Calu3 (cell line): ENCODE measurements at regions not wholly inside any gene's neighbourhood (a gene's known extent, or its start where the extent isn't known, plus 50 kb on each side); places are given as distances from the start of the nearest gene placed in this dataset.

Experiments used
- BruUV-seq: library from RNA; stranded (reverse); fragments of 400-500 nt; replicated peaks from 2 replicates; lab custom pipeline; 2021; lab: Mats Ljungman, UMichigan
- CTCF ChIA-PET: fragments of 300-600 bp; sonication (Branson Sonifier 250); formaldehyde crosslinking; loops from one replicate; lab custom pipeline; 2022; ENCODE audit warnings: antibody characterized with exemption; lab: Charles Lee
- DNase-seq: peaks from one replicate; pipeline ENCODE4 v3.0.0; 2022
- H3K27ac Mint-ChIP-seq: one replicate; pipeline ENCODE4 v1.8.0; 2022; ENCODE audit warnings: mixed read lengths; ENCODE audit not compliant: unreplicated experiment
- H3K27me3 Mint-ChIP-seq: one replicate; pipeline ENCODE4 v1.8.0; 2022; ENCODE audit warnings: mixed read lengths; ENCODE audit not compliant: unreplicated experiment
- H3K36me3 Mint-ChIP-seq: one replicate; pipeline ENCODE4 v1.8.0; 2022; ENCODE audit warnings: mild to moderate bottlenecking, moderate library complexity, mixed read lengths; ENCODE audit not compliant: insufficient read depth, unreplicated experiment
- H3K4me1 Mint-ChIP-seq: one replicate; pipeline ENCODE4 v1.8.0; 2022; ENCODE audit warnings: mild to moderate bottlenecking, low read depth, mixed read lengths; ENCODE audit not compliant: unreplicated experiment
- H3K4me3 Mint-ChIP-seq: one replicate; pipeline ENCODE4 v1.8.0; 2022; ENCODE audit warnings: mild to moderate bottlenecking, low read depth, moderate library complexity, mixed read lengths; ENCODE audit not compliant: unreplicated experiment
- H3K9me3 Mint-ChIP-seq: one replicate; pipeline ENCODE4 v1.8.0; 2022; ENCODE audit warnings: low read depth, mixed read lengths; ENCODE audit not compliant: unreplicated experiment
- intact Hi-C: fragments of 100-400 bp; cut with micrococcal nuclease; formaldehyde crosslinking; loops from one replicate; pipeline ENCODE4 v1.10.0; 2022; ENCODE audit not compliant: unreplicated experiment
- TF ChIP-seq, protein P1 (sequence below): fragments of 200-600 bp; IDR thresholded peaks from one replicate; pipeline ENCODE4 v1.8.0; 2022; ENCODE audit warnings: antibody characterized with exemption; ENCODE audit not compliant: unreplicated experiment

DNA sequence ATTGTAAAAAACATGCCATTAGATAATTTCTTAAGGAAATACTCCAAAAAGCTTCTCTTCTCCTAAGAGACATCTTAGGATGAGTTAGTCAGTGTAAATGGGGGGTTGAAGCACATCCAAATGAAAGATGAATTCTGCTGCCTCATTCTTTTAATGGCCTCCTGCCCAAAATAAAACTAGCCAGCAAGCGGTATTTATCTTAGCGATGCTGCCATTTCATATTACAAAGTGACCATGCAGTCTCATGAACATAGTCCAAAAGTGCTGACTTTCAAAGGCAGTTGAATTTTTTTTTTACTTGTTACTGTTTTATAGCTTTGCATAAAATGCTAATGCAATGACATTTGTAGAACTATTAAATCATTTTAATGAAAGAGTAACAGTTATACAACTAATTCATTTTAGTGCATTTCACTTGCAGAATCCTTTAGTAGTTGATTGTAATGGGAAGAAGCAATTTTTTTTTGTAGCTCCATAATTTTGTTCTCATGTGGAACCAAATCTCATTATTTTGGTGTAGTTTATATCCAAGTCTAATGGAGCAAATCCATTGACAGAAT is 151.5 kb downstream of the CAVIN4 start:
- DNase-seq, result no peak
- CTCF ChIA-PET, result no interaction called here
- TF ChIP-seq, protein P1, sequence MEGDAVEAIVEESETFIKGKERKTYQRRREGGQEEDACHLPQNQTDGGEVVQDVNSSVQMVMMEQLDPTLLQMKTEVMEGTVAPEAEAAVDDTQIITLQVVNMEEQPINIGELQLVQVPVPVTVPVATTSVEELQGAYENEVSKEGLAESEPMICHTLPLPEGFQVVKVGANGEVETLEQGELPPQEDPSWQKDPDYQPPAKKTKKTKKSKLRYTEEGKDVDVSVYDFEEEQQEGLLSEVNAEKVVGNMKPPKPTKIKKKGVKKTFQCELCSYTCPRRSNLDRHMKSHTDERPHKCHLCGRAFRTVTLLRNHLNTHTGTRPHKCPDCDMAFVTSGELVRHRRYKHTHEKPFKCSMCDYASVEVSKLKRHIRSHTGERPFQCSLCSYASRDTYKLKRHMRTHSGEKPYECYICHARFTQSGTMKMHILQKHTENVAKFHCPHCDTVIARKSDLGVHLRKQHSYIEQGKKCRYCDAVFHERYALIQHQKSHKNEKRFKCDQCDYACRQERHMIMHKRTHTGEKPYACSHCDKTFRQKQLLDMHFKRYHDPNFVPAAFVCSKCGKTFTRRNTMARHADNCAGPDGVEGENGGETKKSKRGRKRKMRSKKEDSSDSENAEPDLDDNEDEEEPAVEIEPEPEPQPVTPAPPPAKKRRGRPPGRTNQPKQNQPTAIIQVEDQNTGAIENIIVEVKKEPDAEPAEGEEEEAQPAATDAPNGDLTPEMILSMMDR, result no peak
- Mint-ChIP-seq H3K27me3 (no peaks in the 10 kb centered on the region), H3K27ac (no peak overlapping the region), H3K4me1 (no peaks in the 10 kb centered on the region), H3K9me3 (no peaks in the 10 kb centered on the region), H3K36me3 (no peaks in the 10 kb centered on the region), H3K4me3 (no peak overlapping the region)
- BruUV-seq, result no TSS peak
- intact Hi-C loops, result no loop called here

DNA sequence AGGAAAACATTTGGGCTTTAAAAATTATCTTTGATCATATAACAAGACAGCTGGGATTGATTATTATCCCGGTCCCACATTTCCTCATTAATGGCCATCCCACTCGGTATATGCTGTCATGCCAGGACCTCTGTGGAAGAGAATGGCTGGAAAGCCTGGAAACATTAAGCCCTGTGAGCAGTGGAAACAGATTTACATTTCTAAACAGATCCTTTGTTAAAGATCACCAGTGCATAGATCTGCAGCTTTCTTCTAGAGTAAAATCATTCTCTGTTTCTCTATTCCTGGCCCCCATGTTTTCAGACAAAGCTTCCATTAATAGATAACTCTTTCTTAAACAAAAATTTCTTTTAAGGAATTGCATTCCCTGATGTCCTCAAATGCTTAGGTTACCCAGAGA is 152.2 kb downstream of the CAVIN4 start:
- Mint-ChIP-seq H3K27me3 (no peaks in the 10 kb centered on the region), H3K4me3 (no peak overlapping the region), H3K4me1 (no peaks in the 10 kb centered on the region), H3K36me3 (no peaks in the 10 kb centered on the region), H3K27ac (no peak overlapping the region), H3K9me3 (no peaks in the 10 kb centered on the region)
- no peak for DNase-seq
- intact Hi-C loops, result no loop called here
- BruUV-seq, result no TSS peak
- TF ChIP-seq, protein P1, result no peak
- CTCF ChIA-PET, result no interaction called here

DNA sequence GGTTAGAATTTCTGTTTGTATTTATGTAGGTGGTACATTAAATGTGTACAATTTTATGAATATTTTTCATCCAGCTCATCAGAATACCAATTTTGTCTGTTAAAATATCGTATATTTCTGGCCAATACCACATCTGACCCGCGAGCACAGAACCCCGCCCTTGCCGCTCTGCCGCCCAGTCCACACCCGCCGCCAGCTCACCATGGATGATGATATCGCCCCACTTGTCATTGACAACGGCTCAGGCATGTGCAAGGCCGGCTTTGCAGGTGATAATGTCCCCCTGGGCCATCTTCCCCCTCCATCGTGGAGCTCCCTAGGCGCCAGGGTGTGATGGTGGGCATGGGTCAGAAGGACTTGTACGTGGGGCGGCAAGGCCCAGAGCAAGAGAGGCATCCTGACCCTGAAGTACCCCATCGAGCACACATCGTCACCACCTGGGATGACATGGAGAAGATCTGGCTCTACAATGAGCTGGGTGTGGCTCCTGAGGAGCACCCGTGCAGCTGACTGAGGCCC is 153.2 kb downstream of the CAVIN4 start:
- no peaks in the 10 kb centered on the region for H3K27me3 Mint-ChIP-seq
- intact Hi-C loops, result no loop called here
- TF ChIP-seq, protein P1, result no peak
- H3K4me1 Mint-ChIP-seq, result no peaks in the 10 kb centered on the region
- CTCF ChIA-PET, result no interaction called here
- H3K27ac Mint-ChIP-seq, result no peak overlapping the region
- DNase-seq, result no peak
- no peaks in the 10 kb centered on the region for H3K9me3 Mint-ChIP-seq
- H3K36me3 Mint-ChIP-seq, result no peaks in the 10 kb centered on the region
- BruUV-seq, result no TSS peak
- no peak overlapping the region for H3K4me3 Mint-ChIP-seq

DNA sequence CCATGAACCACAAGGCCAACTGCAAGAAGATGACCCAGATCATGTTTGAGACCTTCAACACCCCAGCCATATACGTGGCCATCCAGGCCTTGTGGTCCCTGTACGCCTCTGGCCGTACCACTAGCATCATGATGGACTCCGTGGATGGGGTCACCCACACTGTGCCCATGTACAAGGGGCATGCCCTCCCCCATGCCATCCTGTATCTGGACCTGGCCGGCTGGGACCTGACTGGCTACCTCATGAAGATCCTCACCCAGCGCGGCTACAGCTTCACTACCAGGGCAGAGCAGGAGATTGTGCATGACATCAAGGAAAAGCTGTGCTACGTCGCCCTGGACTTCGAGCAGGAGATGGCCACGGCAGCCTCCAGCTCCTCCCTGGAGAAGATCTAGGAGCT is 153.7 kb downstream of the CAVIN4 start:
- CTCF ChIA-PET, result no interaction called here
- Mint-ChIP-seq H3K9me3 (no peaks in the 10 kb centered on the region), H3K27ac (no peak overlapping the region), H3K4me3 (no peak overlapping the region), H3K36me3 (no peaks in the 10 kb centered on the region), H3K27me3 (no peaks in the 10 kb centered on the region), H3K4me1 (no peaks in the 10 kb centered on the region)
- DNase-seq, result no peak
- intact Hi-C loops, result no loop called here
- no TSS peak for BruUV-seq
- TF ChIP-seq, protein P1, result no peak
